ENCODE measurements at regions not wholly inside any gene's neighbourhood (a gene's known extent, or its start where the extent isn't known, plus 50 kb on each side); places are given as distances from the start of the nearest gene placed in this dataset.

DNA sequence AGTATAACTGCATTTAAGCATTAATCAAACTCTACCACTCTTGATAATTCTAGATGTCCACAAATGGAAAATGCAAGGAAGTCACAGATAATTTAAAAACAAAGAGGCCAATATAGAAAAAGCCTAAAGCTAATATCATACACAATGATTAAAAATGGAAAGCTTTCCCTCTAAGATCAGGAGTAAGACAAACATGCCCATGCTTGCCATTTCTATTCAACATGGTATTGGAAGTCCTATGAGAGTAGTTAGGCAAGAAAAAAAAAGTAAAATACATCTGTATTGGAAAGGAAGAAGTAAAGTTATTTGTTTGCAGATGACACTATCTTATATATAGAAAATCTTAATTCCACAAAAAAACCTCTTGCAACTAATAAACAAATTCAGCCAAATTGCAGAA lies 164.6 kb upstream of the FERMT1 start:
- TF ChIP-seq, protein P1, sequence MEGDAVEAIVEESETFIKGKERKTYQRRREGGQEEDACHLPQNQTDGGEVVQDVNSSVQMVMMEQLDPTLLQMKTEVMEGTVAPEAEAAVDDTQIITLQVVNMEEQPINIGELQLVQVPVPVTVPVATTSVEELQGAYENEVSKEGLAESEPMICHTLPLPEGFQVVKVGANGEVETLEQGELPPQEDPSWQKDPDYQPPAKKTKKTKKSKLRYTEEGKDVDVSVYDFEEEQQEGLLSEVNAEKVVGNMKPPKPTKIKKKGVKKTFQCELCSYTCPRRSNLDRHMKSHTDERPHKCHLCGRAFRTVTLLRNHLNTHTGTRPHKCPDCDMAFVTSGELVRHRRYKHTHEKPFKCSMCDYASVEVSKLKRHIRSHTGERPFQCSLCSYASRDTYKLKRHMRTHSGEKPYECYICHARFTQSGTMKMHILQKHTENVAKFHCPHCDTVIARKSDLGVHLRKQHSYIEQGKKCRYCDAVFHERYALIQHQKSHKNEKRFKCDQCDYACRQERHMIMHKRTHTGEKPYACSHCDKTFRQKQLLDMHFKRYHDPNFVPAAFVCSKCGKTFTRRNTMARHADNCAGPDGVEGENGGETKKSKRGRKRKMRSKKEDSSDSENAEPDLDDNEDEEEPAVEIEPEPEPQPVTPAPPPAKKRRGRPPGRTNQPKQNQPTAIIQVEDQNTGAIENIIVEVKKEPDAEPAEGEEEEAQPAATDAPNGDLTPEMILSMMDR (IDR thresholded peaks at IDR 0.05): no peak
- TF ChIP-seq POLR2AphosphoS5 (IDR thresholded peaks at IDR 0.05; ENCODE audit: insufficient read depth in 1 of 2, low read depth in 1 of 2) (no peak), POLR2A (IDR thresholded peaks at IDR 0.05) (no peak)

Data from vagina (tissue), 2 donors.